GM12864 (cell line): ENCODE measurements at regions not wholly inside any gene's neighbourhood (a gene's known extent, or its start where the extent isn't known, plus 50 kb on each side); places are given as distances from the start of the nearest gene placed in this dataset.

Experiments used
- DNase-seq: peaks from one replicate; pipeline ENCODE4 v3.0.0-alpha.2; 2011; ENCODE audit warnings: low read depth
- H3K4me3 ChIP-seq: 2 replicates; pipeline ENCODE4 v1.5.1; 2011; ENCODE audit warnings: mild to moderate bottlenecking, low read depth, low read length, control low read depth
- TF ChIP-seq, protein P1 (sequence below): IDR thresholded peaks from 2 replicates; pipeline ENCODE4 v1.5.1; 2011; ENCODE audit warnings: low read depth, mild to moderate bottlenecking, moderate library complexity, low read length, control low read depth, inconsistent platforms; ENCODE audit errors: missing control alignments

DNA sequence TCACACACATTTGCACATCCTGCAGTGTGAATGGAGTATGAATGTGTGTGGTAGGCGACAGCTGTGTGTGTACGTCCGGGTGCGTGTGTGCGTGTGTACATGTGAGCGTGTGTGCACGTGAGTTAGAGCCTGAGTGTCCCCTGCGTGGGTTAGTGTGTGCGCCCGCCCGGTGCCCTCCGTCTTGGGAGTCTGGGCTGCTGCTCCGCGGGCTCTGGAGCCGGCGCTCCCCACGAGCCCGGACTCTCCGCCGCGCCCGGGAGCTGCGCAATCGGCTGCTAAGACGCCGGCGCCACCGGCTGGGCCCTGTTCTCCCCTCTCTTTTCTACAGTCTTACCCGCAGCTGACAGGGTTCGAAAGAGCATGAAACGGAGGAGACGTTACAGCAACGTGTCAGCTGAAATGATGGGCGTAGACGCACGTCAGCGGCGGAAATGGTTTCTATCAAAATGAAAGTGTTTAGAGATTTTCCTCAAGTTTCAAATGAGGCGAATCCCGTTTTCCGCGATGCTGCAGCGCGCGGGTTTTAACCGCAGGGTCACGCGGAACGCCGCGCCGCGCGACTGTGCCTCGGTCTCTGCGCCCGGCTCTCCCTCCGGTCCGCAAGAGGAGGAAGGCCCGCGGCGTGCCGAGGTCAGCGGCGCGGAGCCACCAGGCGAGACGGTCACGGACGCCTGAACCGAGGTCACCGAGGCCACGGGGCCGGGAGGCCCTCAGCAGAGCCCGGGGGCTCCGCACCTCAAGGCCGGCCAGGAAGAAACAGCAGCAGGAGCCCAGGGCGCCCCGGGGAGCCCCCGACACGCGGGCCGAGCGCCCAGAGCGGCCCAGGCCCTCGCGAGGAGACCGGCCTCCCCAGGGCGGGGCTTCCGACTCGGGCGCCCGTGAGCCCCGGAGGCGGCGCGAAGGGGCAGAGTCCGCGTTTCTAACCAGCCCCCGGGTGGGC, 95.3 kb upstream of the BHLHE23 start:
- H3K4me3 ChIP-seq: peak overlapping the region; percentile 61
- DNase-seq: peak; percentile 29
- TF ChIP-seq, protein P1, sequence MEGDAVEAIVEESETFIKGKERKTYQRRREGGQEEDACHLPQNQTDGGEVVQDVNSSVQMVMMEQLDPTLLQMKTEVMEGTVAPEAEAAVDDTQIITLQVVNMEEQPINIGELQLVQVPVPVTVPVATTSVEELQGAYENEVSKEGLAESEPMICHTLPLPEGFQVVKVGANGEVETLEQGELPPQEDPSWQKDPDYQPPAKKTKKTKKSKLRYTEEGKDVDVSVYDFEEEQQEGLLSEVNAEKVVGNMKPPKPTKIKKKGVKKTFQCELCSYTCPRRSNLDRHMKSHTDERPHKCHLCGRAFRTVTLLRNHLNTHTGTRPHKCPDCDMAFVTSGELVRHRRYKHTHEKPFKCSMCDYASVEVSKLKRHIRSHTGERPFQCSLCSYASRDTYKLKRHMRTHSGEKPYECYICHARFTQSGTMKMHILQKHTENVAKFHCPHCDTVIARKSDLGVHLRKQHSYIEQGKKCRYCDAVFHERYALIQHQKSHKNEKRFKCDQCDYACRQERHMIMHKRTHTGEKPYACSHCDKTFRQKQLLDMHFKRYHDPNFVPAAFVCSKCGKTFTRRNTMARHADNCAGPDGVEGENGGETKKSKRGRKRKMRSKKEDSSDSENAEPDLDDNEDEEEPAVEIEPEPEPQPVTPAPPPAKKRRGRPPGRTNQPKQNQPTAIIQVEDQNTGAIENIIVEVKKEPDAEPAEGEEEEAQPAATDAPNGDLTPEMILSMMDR: no peak

DNA sequence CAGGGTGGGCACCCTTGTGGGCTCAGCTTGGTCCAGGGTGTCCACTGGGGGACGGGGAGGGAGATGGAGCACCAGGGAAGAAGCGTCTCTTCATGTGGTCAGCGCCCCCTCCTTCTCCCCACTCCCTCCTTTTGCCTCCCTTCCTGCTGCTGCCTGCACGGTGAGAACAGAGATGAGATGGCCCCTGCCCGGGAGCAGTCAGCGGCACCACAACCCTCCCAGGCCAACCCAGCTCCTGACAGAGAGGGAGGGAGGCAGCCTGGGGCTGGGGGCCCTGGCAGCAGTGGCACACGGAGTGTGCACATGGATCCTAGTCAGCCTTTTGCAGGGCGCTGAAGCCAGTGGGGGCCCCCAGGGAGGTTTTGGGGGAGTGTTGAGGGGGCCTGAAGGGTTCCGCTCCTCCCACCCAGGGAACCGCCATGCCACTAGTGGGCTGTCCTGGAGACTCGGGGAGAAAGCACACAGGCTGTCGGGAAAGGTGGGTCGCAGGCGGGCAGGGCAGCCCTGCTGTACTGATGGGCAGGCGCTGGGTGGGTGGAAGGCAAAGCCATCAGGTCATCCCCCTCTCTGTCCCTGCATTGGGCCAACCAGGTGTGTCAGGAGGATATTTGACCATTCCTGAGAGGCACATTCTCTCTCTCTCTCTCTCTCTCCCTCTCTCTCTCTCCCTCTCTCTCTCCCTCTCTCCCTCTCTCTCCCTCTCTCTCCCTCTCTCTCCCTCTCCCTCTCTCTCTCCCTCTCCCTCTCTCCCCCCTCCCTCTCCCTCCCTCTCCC, 94.3 kb upstream of the BHLHE23 start:
- H3K4me3 ChIP-seq: no peak overlapping the region; the same call in 1 of the 2 replicates
- TF ChIP-seq, protein P1: no peak

DNA sequence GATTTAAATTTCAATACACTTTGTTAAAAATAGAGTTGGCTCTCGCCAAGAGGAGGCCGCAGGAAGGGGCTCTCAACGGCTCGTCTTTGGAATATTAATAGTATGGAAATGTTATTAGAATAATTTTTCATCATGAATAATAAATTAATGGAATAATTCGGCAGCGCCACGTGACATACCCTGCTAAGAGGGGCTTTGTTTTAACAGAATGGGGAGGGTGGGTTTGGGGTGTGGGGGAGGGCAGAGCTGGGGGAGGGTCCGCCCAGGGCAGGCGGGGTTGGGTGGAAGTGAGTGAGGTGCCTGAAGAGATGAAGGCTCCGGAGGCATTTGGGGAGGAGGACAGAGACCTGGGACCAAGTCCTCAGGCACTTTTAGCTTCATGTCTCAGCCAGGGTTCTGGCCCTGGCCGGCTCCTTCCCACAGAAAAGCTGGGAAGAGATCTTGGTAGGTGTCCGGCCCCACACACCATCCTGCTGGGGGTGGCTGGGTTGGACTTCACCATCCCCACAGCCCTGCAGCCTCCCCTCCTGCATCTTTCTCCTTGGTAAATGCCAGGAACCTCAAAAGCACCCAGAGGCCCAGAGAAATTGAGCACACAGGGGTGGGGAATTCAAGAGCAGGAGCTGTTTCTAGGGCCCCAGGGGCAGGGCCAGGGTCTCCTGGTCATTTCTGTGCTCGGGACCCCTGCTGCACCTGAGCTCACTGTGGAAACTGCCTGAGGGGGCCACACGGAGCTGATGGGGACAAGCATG, 93.6 kb upstream of the BHLHE23 start:
- DNase-seq: no peak
- no peak overlapping the region for H3K4me3 ChIP-seq
- TF ChIP-seq, protein P1: no peak

More for the DNA sequence above, 94.3 kb upstream of the BHLHE23 start:
- DNase-seq: no peak

DNA sequence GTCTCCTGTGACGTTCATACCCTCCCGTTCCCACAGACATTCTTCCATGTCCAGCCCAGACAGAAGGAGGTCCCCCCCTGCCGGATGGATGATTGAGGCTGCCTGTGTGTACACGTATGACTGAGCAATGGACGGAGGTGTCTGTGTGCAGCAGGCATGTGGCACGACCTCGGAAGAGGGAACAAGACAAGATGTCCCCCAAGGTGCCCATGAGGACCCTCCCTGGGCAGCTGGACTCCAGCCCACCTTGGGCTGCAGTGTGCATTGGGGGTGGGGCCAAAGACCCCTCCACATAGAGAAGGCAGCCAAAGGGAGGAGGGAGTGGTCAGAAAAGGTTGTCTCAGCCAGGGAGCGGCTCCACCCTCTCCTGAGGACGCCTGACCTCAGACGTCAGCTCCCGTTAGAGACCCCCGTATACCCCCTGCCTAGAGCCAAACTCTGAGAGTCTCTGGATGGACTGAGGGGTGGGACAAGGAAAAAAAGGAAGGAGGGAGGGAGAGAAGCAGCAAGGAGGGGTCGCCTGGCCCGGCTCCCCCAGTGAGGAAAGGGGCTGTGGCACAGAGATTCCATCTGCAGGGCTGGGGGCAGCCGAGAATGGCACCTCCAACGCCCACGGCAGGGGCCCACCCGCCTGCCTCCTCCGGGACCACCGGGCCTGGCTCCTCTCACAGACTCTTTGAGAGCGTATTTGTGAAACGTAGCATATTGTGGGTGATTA, 92.9 kb upstream of the BHLHE23 start:
- H3K4me3 ChIP-seq: no peak overlapping the region
- TF ChIP-seq, protein P1: no peak
- DNase-seq: no peak

DNA sequence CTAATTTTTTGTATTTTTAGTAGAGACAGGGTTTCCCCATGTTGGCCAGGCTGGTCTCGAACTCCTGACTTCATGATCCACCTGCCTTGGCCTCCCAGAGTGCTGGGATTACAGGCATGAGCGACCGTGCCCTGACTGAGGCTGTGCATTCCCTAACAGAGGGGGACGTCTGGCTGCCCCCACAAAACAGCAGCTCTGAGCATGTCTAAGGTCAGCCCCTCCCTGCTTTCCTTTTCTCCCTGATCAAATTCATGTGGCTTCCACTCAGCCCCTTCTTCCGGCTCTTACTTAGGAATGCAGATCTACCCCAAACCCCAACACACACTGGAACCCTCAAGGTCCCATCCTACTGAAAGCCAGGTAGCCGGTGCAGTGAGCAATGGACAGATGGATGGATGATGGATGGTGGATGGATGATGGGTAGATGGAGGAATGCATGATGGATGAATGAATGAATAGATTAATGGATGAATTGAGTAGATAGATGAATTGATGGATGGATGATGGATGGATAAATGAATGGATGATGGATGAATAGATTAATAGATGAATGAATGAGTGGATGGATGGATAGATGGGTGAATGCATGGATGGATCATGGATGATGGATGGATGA, 91.5 kb upstream of the BHLHE23 start:
- H3K4me3 ChIP-seq: no peak overlapping the region
- TF ChIP-seq, protein P1: no peak
- DNase-seq: no peak
